HG03442 (cell line): ENCODE measurements at regions not wholly inside any gene's neighbourhood (a gene's known extent, or its start where the extent isn't known, plus 50 kb on each side); places are given as distances from the start of the nearest gene placed in this dataset.
"Not testable (repeated sequence)": the region's sequence is repeated elsewhere in the genome, so short reads cannot be mapped to it uniquely, and the experiment has no call there.

Experiments used
- ATAC-seq: cut with Tn5 transposase; IDR thresholded peaks from one replicate; pipeline ENCODE4 v1.9.1; 2021; ENCODE audit warnings: mild to moderate bottlenecking, moderate library complexity; ENCODE audit not compliant: unreplicated experiment

- ATAC-seq = no peak
Measured at GRCh38 chr12:79993106-79993862, 58.4 kb upstream of the PPP1R12A start.

GRCh38 chr12:79991586-79991985 is 56.7 kb upstream of the PPP1R12A start:
- ATAC-seq = no peak

- ATAC-seq = not testable (repeated sequence)
Measured at GRCh38 chr12:79990509-79991338, 55.8 kb upstream of the PPP1R12A start.

GRCh38 chr12:79988368-79988767 is 53.5 kb upstream of the PPP1R12A start:
- ATAC-seq = no peak

- no peak for ATAC-seq
Measured at GRCh38 chr12:79987731-79988130, 52.8 kb upstream of the PPP1R12A start.
